ENCODE measurements at regions not wholly inside any gene's neighbourhood (a gene's known extent, or its start where the extent isn't known, plus 50 kb on each side); places are given as distances from the start of the nearest gene placed in this dataset.

DNA sequence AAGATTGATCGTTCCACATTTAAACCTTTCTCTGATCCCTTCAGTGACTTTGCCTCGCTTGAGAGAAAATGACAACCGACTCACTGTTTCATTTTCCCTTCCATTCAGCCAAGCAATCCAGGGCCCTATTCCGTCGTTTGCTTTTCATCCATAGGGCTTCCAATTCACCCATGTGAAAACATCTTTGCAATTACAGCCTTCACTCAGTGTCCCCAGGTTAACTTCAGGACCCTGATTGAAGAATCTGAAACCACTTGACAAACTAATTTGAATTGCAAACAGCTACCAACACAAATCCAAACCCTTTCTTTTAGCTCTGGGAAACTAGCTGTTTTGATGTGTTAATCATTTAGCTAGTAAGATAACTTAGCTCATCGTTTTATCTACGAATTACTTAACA lies 120.2 kb upstream of the FAM9C start:
- Histone ChIP-seq H3K4me2 (ENCODE audit: low read length) (no peak overlapping the region), H3K4me1 (ENCODE audit: control insufficient read depth in 1 of 2, insufficient read depth in 2 of 2, low read length in 2 of 2) (no peaks in the 10 kb centered on the region), H3K9me3 (ENCODE audit: control insufficient read depth in 1 of 2, insufficient read depth in 1 of 2, low read depth in 1 of 2, low read length in 2 of 2) (no peaks in the 10 kb centered on the region), H2AFZ (ENCODE audit: low read depth, low read length, poor library complexity, severe bottlenecking) (no peak overlapping the region), H3K27me3 (ENCODE audit: insufficient read depth, low read length) (no peaks in the 10 kb centered on the region), H3K4me3 (replicated peaks in 1 of 2; ENCODE audit: low read depth in 1 of 2, low read length in 2 of 2) (no peak overlapping the region), H3K79me2 (ENCODE audit: insufficient read depth, low read length) (no peaks in the 10 kb centered on the region), H3K9me2 (ENCODE audit: insufficient read depth) (no peaks in the 10 kb centered on the region), H4K20me1 (ENCODE audit: insufficient read depth) (no peaks in the 10 kb centered on the region), H3K27ac (ENCODE audit: low read depth, low read length) (no peak overlapping the region), H3K9ac (ENCODE audit: low read length) (no peak overlapping the region), H3K36me3 (ENCODE audit: control insufficient read depth in 1 of 2, insufficient read depth in 2 of 2, low read length in 2 of 2) (no peaks in the 10 kb centered on the region)
- intact Hi-C loops (cut with micrococcal nuclease) = no loop called here
- BruUV-seq (replicated peaks) = no TSS peak
- ChIA-PET POLR2A (no interaction called here), RAD21 (ENCODE audit: low non-redundant PET in 1 of 2, low total read pairs in 2 of 2, uncharacterized antibody in 2 of 2, unreplicated experiment in 2 of 2) (no interaction called here), CTCF (no interaction called here)
- no peak for ATAC-seq
- TF ChIP-seq FOSL1 (IDR thresholded peaks at IDR 0.05; ENCODE audit: low read depth) (no peak), YY1 (IDR thresholded peaks at IDR 0.05; ENCODE audit: extremely low read depth, insufficient replicate concordance, low read depth, low read length) (no peak), JUND (IDR thresholded peaks at IDR 0.05) (no peak), EZH2 (IDR thresholded peaks at IDR 0.05) (no peak), RAD21 (IDR thresholded peaks at IDR 0.05; ENCODE audit: low read depth) (no peak)
- no peak for DNase-seq (ENCODE audit: low read depth, low spot score)

DNA sequence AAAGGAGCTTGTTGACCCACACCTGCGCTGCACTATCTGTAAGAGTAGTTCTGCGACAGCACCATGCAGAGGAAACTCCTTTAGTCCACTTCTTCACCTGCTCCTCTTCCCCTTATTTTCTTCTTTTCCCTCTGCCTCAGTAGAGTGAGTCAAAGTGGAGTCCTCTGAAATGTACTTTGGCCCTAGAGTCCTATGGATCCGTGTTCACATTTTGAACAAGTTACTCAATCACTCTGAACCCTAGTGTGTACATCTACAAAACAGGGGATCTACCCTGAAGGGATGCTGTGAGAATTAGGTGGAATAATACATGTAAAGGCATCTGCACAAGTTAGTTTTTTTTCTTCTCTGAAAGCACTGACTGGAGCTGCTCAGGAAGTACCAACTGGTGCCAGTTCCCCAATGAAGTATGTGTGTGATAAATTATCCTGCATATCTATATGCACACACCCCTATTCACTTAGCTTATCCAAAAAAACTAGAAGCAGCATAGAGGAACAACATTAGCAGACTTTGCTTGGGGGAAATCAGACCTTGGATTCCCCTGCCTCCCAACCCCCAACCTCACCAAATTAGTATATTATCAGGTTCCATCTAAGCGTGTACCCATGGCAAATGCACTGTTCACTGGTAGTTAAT lies 118.5 kb upstream of the FAM9C start:
- ChIA-PET RAD21 (ENCODE audit: low non-redundant PET in 1 of 2, low total read pairs in 2 of 2, uncharacterized antibody in 2 of 2, unreplicated experiment in 2 of 2) (no interaction called here), CTCF (no interaction called here), POLR2A (no interaction called here)
- BruUV-seq (replicated peaks) = no TSS peak
- H3K4me1 ChIP-seq (ENCODE audit: control insufficient read depth in 1 of 2, insufficient read depth in 2 of 2, low read length in 2 of 2) = no peaks in the 10 kb centered on the region
- no peak for DNase-seq (ENCODE audit: low read depth, low spot score)
- H2AFZ ChIP-seq (ENCODE audit: low read depth, low read length, poor library complexity, severe bottlenecking) = no peak overlapping the region
- no peaks in the 10 kb centered on the region for H3K27me3 ChIP-seq (ENCODE audit: insufficient read depth, low read length)
- no peaks in the 10 kb centered on the region for H3K9me2 ChIP-seq (ENCODE audit: insufficient read depth)
- H4K20me1 ChIP-seq (ENCODE audit: insufficient read depth) = no peaks in the 10 kb centered on the region
- no peaks in the 10 kb centered on the region for H3K79me2 ChIP-seq (ENCODE audit: insufficient read depth, low read length)
- H3K9ac ChIP-seq (ENCODE audit: low read length) = no peak overlapping the region
- no peaks in the 10 kb centered on the region for H3K9me3 ChIP-seq (ENCODE audit: control insufficient read depth in 1 of 2, insufficient read depth in 1 of 2, low read depth in 1 of 2, low read length in 2 of 2)
- no peak for ATAC-seq
- intact Hi-C loops (cut with micrococcal nuclease) = no loop called here
- no peak overlapping the region for H3K4me3 ChIP-seq (replicated peaks in 1 of 2; ENCODE audit: low read depth in 1 of 2, low read length in 2 of 2)
- TF ChIP-seq, protein P1, sequence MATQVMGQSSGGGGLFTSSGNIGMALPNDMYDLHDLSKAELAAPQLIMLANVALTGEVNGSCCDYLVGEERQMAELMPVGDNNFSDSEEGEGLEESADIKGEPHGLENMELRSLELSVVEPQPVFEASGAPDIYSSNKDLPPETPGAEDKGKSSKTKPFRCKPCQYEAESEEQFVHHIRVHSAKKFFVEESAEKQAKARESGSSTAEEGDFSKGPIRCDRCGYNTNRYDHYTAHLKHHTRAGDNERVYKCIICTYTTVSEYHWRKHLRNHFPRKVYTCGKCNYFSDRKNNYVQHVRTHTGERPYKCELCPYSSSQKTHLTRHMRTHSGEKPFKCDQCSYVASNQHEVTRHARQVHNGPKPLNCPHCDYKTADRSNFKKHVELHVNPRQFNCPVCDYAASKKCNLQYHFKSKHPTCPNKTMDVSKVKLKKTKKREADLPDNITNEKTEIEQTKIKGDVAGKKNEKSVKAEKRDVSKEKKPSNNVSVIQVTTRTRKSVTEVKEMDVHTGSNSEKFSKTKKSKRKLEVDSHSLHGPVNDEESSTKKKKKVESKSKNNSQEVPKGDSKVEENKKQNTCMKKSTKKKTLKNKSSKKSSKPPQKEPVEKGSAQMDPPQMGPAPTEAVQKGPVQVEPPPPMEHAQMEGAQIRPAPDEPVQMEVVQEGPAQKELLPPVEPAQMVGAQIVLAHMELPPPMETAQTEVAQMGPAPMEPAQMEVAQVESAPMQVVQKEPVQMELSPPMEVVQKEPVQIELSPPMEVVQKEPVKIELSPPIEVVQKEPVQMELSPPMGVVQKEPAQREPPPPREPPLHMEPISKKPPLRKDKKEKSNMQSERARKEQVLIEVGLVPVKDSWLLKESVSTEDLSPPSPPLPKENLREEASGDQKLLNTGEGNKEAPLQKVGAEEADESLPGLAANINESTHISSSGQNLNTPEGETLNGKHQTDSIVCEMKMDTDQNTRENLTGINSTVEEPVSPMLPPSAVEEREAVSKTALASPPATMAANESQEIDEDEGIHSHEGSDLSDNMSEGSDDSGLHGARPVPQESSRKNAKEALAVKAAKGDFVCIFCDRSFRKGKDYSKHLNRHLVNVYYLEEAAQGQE (IDR thresholded peaks at IDR 0.05; ENCODE audit: low read depth) = no peak
- TF ChIP-seq TCF7L2 (IDR thresholded peaks at IDR 0.05; ENCODE audit: borderline replicate concordance, extremely low read depth, insufficient read depth, insufficient read length) = no peak
- TF ChIP-seq, protein P2, sequence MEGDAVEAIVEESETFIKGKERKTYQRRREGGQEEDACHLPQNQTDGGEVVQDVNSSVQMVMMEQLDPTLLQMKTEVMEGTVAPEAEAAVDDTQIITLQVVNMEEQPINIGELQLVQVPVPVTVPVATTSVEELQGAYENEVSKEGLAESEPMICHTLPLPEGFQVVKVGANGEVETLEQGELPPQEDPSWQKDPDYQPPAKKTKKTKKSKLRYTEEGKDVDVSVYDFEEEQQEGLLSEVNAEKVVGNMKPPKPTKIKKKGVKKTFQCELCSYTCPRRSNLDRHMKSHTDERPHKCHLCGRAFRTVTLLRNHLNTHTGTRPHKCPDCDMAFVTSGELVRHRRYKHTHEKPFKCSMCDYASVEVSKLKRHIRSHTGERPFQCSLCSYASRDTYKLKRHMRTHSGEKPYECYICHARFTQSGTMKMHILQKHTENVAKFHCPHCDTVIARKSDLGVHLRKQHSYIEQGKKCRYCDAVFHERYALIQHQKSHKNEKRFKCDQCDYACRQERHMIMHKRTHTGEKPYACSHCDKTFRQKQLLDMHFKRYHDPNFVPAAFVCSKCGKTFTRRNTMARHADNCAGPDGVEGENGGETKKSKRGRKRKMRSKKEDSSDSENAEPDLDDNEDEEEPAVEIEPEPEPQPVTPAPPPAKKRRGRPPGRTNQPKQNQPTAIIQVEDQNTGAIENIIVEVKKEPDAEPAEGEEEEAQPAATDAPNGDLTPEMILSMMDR (IDR thresholded peaks at IDR 0.05 in 2 of 3, conservative IDR thresholded peaks at IDR 0.05 in 1 of 3; ENCODE audit: borderline replicate concordance in 1 of 3, insufficient read depth in 1 of 3, low read depth in 2 of 3, low read length in 2 of 3) = no peak
- H3K36me3 ChIP-seq (ENCODE audit: control insufficient read depth in 1 of 2, insufficient read depth in 2 of 2, low read length in 2 of 2) = no peaks in the 10 kb centered on the region
- H3K27ac ChIP-seq (ENCODE audit: low read depth, low read length) = no peak overlapping the region
- no peak overlapping the region for H3K4me2 ChIP-seq (ENCODE audit: low read length)

All from HCT116 (cell line).